SU-DHL-6 (cell line): ENCODE measurements at regions not wholly inside any gene's neighbourhood (a gene's known extent, or its start where the extent isn't known, plus 50 kb on each side); places are given as distances from the start of the nearest gene placed in this dataset.

Experiments
- H2AFZ ChIP-seq: fragments of 200-600 bp; sonication (generic); 2 replicates; pipeline ENCODE4 v1.6.1; 2014; ENCODE audit warnings: low read depth, mild to moderate bottlenecking, moderate library complexity, mixed read lengths, antibody characterized with exemption, low read length; ENCODE audit not compliant: severe bottlenecking
- H3F3A ChIP-seq: fragments of 200-600 bp; shearing (Covaris generic); 2 replicates; pipeline ENCODE4 v1.6.0; 2016; ENCODE audit warnings: antibody characterized with exemption, mild to moderate bottlenecking; ENCODE audit not compliant: insufficient read depth
- H3K27ac ChIP-seq: fragments of 200-600 bp; sonication (generic); 2 replicates; pipeline ENCODE4 v1.5.1; 2016; ENCODE audit warnings: low read depth, mild to moderate bottlenecking, low read length, moderate library complexity, mixed read lengths
- H3K27me3 ChIP-seq: fragments of 200-600 bp; sonication (generic), shearing (Covaris generic); 2 replicates; pipeline ENCODE4 v1.6.0; 2014; ENCODE audit warnings: mild to moderate bottlenecking, low read length
- H3K36me3 ChIP-seq: fragments of 200-600 bp; sonication (generic); 2 replicates; pipeline ENCODE4 v1.6.1; 2014; ENCODE audit warnings: mild to moderate bottlenecking, low read length, mixed read lengths
- H3K4me2 ChIP-seq: fragments of 300-600, 200-600 bp; shearing (Covaris generic), sonication (generic); 2 replicates; pipeline ENCODE4 v1.6.0; 2014; ENCODE audit warnings: low read length, low read depth, mild to moderate bottlenecking; ENCODE audit not compliant: poor library complexity, severe bottlenecking
- H3K4me3 ChIP-seq: fragments of 200-600 bp; sonication (generic); 2 replicates; pipeline ENCODE4 v1.5.1; 2014; ENCODE audit warnings: antibody characterized with exemption, low read length, mild to moderate bottlenecking, mixed read lengths; ENCODE audit not compliant: insufficient read depth, poor library complexity, severe bottlenecking
- H3K79me2 ChIP-seq: fragments of 200-600 bp; sonication (generic); 2 replicates; pipeline ENCODE4 v1.6.1; 2014; ENCODE audit warnings: mild to moderate bottlenecking, low read length, moderate library complexity; ENCODE audit not compliant: insufficient read depth
- H3K9ac ChIP-seq: fragments of 200-600 bp; sonication (generic); 2 replicates; pipeline ENCODE4 v1.7.0; 2014; ENCODE audit warnings: mild to moderate bottlenecking, low read length
- H3K9me2 ChIP-seq: fragments of 200-600 bp; sonication (generic); replicated peaks from 2 replicates; pipeline ENCODE4 v1.6.1; 2014; ENCODE audit warnings: low read length; ENCODE audit not compliant: insufficient read depth
- H3K9me3 ChIP-seq: fragments of 200-600 bp; sonication (generic); 2 replicates; pipeline ENCODE4 v1.6.1; 2014; ENCODE audit warnings: low read length, mixed read lengths; ENCODE audit not compliant: insufficient read depth
- H4K20me1 ChIP-seq: fragments of 200-600 bp; sonication (generic); 2 replicates; pipeline ENCODE4 v1.6.1; 2014; ENCODE audit warnings: low read depth, mild to moderate bottlenecking, antibody characterized with exemption, low read length, moderate library complexity, mixed read lengths
- EZH2phosphoT487 ChIP-seq: fragments of 200-600 bp; sonication (generic), shearing (Covaris generic); conservative IDR thresholded peaks from 2 replicates; pipeline ENCODE4 v1.6.1; 2018; ENCODE audit warnings: mild to moderate bottlenecking, antibody characterized with exemption, low read length, moderate library complexity, mixed read lengths
- TF ChIP-seq, protein P1 (sequence below): fragments of 200-600 bp; sonication (generic); IDR thresholded peaks from one replicate; pipeline ENCODE4 v1.5.1; 2017; ENCODE audit warnings: antibody characterized with exemption, mild to moderate bottlenecking, low read length, moderate library complexity; ENCODE audit not compliant: insufficient read depth, poor library complexity, severe bottlenecking

DNA sequence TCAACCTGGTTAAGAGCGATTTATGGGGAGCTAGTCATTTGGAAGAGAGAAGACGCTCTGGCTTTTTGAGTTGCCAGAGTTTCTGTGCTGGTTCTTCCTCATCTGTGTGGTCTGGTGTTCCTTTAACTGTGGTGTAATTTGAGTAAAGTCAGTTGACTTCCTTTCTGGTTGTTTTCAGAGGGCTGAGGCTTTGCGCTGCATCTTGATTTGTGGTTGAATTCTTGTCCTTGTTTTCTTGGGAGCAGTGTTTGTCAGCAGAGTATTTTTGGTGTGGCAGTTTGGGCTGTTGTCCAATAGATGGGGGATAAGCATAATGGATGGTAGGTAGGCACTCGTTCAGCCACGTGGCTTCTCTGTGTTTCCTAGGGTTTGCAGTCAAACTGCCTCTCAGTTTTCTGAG lies 2143.2 kb upstream of the TENM3 start:
- TF ChIP-seq, protein P1, sequence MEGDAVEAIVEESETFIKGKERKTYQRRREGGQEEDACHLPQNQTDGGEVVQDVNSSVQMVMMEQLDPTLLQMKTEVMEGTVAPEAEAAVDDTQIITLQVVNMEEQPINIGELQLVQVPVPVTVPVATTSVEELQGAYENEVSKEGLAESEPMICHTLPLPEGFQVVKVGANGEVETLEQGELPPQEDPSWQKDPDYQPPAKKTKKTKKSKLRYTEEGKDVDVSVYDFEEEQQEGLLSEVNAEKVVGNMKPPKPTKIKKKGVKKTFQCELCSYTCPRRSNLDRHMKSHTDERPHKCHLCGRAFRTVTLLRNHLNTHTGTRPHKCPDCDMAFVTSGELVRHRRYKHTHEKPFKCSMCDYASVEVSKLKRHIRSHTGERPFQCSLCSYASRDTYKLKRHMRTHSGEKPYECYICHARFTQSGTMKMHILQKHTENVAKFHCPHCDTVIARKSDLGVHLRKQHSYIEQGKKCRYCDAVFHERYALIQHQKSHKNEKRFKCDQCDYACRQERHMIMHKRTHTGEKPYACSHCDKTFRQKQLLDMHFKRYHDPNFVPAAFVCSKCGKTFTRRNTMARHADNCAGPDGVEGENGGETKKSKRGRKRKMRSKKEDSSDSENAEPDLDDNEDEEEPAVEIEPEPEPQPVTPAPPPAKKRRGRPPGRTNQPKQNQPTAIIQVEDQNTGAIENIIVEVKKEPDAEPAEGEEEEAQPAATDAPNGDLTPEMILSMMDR: no peak
- TF ChIP-seq EZH2phosphoT487: no peak

GRCh38 chr4:180100433-180101344 lies 2142.5 kb upstream of the TENM3 start:
- Histone ChIP-seq H3K4me2 (no peak overlapping the region), H3K9me2 (no peaks in the 10 kb centered on the region), H2AFZ (no peak overlapping the region), H3K36me3 (no peaks in the 10 kb centered on the region), H3F3A (no peaks in the 10 kb centered on the region), H3K79me2 (no peaks in the 10 kb centered on the region), H3K27me3 (no peaks in the 10 kb centered on the region), H3K27ac (no peak overlapping the region), H4K20me1 (no peaks in the 10 kb centered on the region), H3K9ac (no peak overlapping the region), H3K4me3 (no peak overlapping the region), H3K9me3 (no peaks in the 10 kb centered on the region)
- no peak for TF ChIP-seq EZH2phosphoT487
- TF ChIP-seq, protein P1: no peak

More for the DNA sequence above, 2143.2 kb upstream of the TENM3 start:
- H3K27ac ChIP-seq: no peak overlapping the region
- no peak overlapping the region for H3K4me3 ChIP-seq
- H3K9ac ChIP-seq: no peak overlapping the region
- H3K36me3 ChIP-seq: no peaks in the 10 kb centered on the region
- H3K79me2 ChIP-seq: no peaks in the 10 kb centered on the region
- no peak overlapping the region for H3K4me2 ChIP-seq
- no peak overlapping the region for H2AFZ ChIP-seq
- H3K9me2 ChIP-seq: no peaks in the 10 kb centered on the region
- H3K27me3 ChIP-seq: no peaks in the 10 kb centered on the region
- no peaks in the 10 kb centered on the region for H4K20me1 ChIP-seq
- H3F3A ChIP-seq: no peaks in the 10 kb centered on the region
- no peaks in the 10 kb centered on the region for H3K9me3 ChIP-seq

GRCh38 chr4:180101348-180102083 lies 2141.7 kb upstream of the TENM3 start:
- H4K20me1 ChIP-seq: no peaks in the 10 kb centered on the region
- H3K9me3 ChIP-seq: no peaks in the 10 kb centered on the region
- H3K27ac ChIP-seq: no peak overlapping the region
- no peaks in the 10 kb centered on the region for H3K36me3 ChIP-seq
- H2AFZ ChIP-seq: no peak overlapping the region
- H3K79me2 ChIP-seq: no peaks in the 10 kb centered on the region
- no peak overlapping the region for H3K9ac ChIP-seq
- H3K9me2 ChIP-seq: no peaks in the 10 kb centered on the region
- H3K27me3 ChIP-seq: no peaks in the 10 kb centered on the region
- H3F3A ChIP-seq: no peaks in the 10 kb centered on the region
- no peak overlapping the region for H3K4me3 ChIP-seq
- TF ChIP-seq, protein P1: no peak
- no peak for TF ChIP-seq EZH2phosphoT487
- H3K4me2 ChIP-seq: no peak overlapping the region
